Upper lobe of left lung (tissue), 4 donors: ENCODE measurements at regions not wholly inside any gene's neighbourhood (a gene's known extent, or its start where the extent isn't known, plus 50 kb on each side); places are given as distances from the start of the nearest gene placed in this dataset.

Source experiments
- CTCF ChIP-seq, 6 experiments: fragments of 450-650 bp in 4 of 6; fragments of 200-600 bp in 2 of 6; sonication (generic) in 2 of 6; IDR thresholded peaks; one replicate each; pipeline ENCODE4 v1.5.1; 2016 to 2019; ENCODE audit warnings: antibody characterized with exemption in 6 of 6
- POLR2AphosphoS5 ChIP-seq, 2 donors: sonication (generic); formaldehyde crosslinking; IDR thresholded peaks; one replicate each; pipeline ENCODE4 v1.5.1; 2017; ENCODE audit warnings: antibody characterized with exemption in 2 of 2

GRCh38 chr2:118622913-118623312, 224.5 kb downstream of the EN1 start:
- TF ChIP-seq CTCF (IDR thresholded peaks at IDR 0.05) (no peak), POLR2AphosphoS5 (IDR thresholded peaks at IDR 0.05) (no peak)
